ENCODE measurements at regions not wholly inside any gene's neighbourhood (a gene's known extent, or its start where the extent isn't known, plus 50 kb on each side); places are given as distances from the start of the nearest gene placed in this dataset.
"Not testable (repeated sequence)": the region's sequence is repeated elsewhere in the genome, so short reads cannot be mapped to it uniquely, and the experiment has no call there.

- no peaks in the 10 kb centered on the region for H3K4me1 ChIP-seq
Observed at GRCh38 chr5:91301106-91301846, 81.8 kb downstream of the ARRDC3 start.

GRCh38 chr5:91297994-91298393 lies 85.1 kb downstream of the ARRDC3 start:
- Histone ChIP-seq H3K4me1 (no peaks in the 10 kb centered on the region), H3K36me3 (no peaks in the 10 kb centered on the region), H3K27me3 (no peaks in the 10 kb centered on the region), H3K9me3 (no peaks in the 10 kb centered on the region), H3K4me3 (ENCODE audit: low read depth, low read length) (no peak overlapping the region)
- no peak for DNase-seq
- no peak for TF ChIP-seq CTCF (IDR thresholded peaks at IDR 0.05; ENCODE audit: low read depth, low read length)

More at GRCh38 chr5:91301106-91301846, 81.8 kb downstream of the ARRDC3 start:
- no peak for DNase-seq
- Histone ChIP-seq H3K9me3 (no peaks in the 10 kb centered on the region), H3K4me3 (ENCODE audit: low read depth, low read length) (no peak overlapping the region), H3K36me3 (no peaks in the 10 kb centered on the region), H3K27me3 (no peaks in the 10 kb centered on the region)
- TF ChIP-seq CTCF (IDR thresholded peaks at IDR 0.05; ENCODE audit: low read depth, low read length), result no peak

- no peak for TF ChIP-seq CTCF (IDR thresholded peaks at IDR 0.05; ENCODE audit: low read depth, low read length)
Observed at GRCh38 chr5:91296674-91297143, 86.4 kb downstream of the ARRDC3 start.

GRCh38 chr5:91296102-91296501 lies 87.0 kb downstream of the ARRDC3 start:
- H3K4me1 ChIP-seq; H3K4me3 ChIP-seq (ENCODE audit: low read depth, low read length); DNase-seq; H3K27me3 ChIP-seq; H3K9me3 ChIP-seq; H3K36me3 ChIP-seq: not testable (repeated sequence)

More at GRCh38 chr5:91296674-91297143, 86.4 kb downstream of the ARRDC3 start:
- Histone ChIP-seq H3K4me3 (ENCODE audit: low read depth, low read length) (no peak overlapping the region), H3K9me3 (no peaks in the 10 kb centered on the region), H3K36me3 (no peaks in the 10 kb centered on the region), H3K4me1 (no peaks in the 10 kb centered on the region), H3K27me3 (no peaks in the 10 kb centered on the region)
- no peak for DNase-seq

GRCh38 chr5:91293131-91293530 lies 90.0 kb downstream of the ARRDC3 start:
- DNase-seq, result no peak
- no peak for TF ChIP-seq CTCF (IDR thresholded peaks at IDR 0.05; ENCODE audit: low read depth, low read length)
- Histone ChIP-seq H3K36me3 (no peaks in the 10 kb centered on the region), H3K27me3 (no peaks in the 10 kb centered on the region), H3K4me3 (ENCODE audit: low read depth, low read length) (no peak overlapping the region), H3K9me3 (no peaks in the 10 kb centered on the region), H3K4me1 (peaks cover 3% of the 10 kb centered on the region; the same call in 1 of the 2 replicates)

- no peaks in the 10 kb centered on the region for H3K27me3 ChIP-seq
- H3K4me3 ChIP-seq (ENCODE audit: low read depth, low read length), result no peak overlapping the region
- no peak for DNase-seq
- H3K36me3 ChIP-seq, result no peaks in the 10 kb centered on the region
- TF ChIP-seq CTCF (IDR thresholded peaks at IDR 0.05; ENCODE audit: low read depth, low read length), result no peak
- H3K4me1 ChIP-seq, result peaks cover 3% of the 10 kb centered on the region; the same call in 1 of the 2 replicates
- H3K9me3 ChIP-seq, result no peaks in the 10 kb centered on the region
Observed at GRCh38 chr5:91291628-91292569, 91.2 kb downstream of the ARRDC3 start.
